Globus pallidus (tissue), 1 donor: ENCODE measurements at regions not wholly inside any gene's neighbourhood (a gene's known extent, or its start where the extent isn't known, plus 50 kb on each side); places are given as distances from the start of the nearest gene placed in this dataset.
A peak's percentile ranks its signal among the peaks of the same experiment; 100 is the strongest.

ENCODE experiments used
- DNase-seq: peaks from one replicate; pipeline ENCODE4 v3.0.0-alpha.2; 2015; ENCODE audit warnings: low spot score

GRCh38 chr15:35725353-35725752, 179.4 kb upstream of the DPH6 start:
- DNase-seq = no peak

GRCh38 chr15:35727627-35728026, 181.7 kb upstream of the DPH6 start:
- no peak for DNase-seq

- no peak for DNase-seq
These were observed 182.4 kb upstream of the DPH6 start for GRCh38 chr15:35728219-35728940.

DNA sequence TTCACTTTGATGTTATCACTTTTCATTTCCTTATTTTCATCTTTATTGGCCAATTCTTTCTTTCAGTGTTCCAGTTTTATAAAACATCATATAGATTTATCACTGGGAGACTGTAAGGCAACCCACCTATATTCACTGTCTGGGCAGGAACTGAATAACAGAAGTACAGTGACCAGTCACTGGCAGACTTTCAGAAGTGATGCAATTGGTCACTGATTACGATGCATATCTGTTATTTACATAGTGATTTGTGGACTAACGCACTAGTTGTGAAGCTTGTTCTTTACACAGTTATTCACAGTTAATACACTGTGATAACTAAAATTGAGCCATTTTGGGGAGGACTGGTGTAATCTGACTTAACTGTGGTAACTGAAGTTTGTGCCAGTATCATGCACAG, 190.2 kb upstream of the DPH6 start:
- no peak for DNase-seq

GRCh38 chr15:35737441-35737840, 191.5 kb upstream of the DPH6 start:
- no peak for DNase-seq

- DNase-seq = no peak
These were observed 192.4 kb upstream of the DPH6 start for GRCh38 chr15:35738370-35738769.

- DNase-seq = no peak
These were observed 194.8 kb upstream of the DPH6 start for GRCh38 chr15:35740761-35741160.

DNA sequence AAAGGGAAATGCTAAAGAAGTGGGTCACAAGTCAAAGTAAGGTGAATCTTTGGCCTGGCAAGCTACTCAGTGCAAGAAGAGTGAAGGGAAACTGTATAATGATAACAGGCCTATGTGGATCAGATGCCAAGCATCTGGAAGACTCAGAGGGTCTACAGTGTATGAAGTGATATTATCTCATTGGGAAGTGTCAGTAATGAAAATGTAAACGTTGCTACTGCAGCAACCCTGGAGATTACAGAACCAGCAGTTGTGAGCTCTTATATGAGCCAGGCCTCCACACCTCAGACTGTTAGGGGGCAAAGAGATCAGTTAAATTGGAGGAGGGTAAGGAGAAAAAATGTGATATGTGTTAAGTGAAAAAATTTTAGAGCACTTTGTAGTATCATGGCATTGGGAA, 195.4 kb upstream of the DPH6 start:
- no peak for DNase-seq

GRCh38 chr15:35741881-35742280, 195.9 kb upstream of the DPH6 start:
- no peak for DNase-seq

DNA sequence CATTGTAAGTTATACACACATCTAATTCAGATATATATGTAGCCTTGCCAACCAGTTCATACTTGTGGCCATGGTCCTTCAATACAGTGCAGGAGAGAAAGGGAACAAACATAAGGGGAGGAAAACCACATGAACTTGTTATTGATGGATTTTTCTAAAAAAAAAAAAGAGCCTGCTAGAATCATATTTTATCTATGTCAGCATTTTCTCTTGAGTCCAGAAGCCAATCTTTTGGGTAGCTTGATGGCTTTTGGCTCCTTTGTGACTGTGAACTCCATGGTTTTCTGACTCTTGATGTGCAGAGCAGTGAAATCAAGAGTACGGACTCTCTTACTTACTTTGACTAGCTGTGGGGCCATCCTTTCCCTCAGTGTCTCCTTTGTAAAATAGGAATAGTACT, 197.4 kb upstream of the DPH6 start:
- DNase-seq = no peak

GRCh38 chr15:35746121-35746520, 200.2 kb upstream of the DPH6 start:
- DNase-seq = no peak

GRCh38 chr15:35748105-35748504, 202.1 kb upstream of the DPH6 start:
- no peak for DNase-seq

DNA sequence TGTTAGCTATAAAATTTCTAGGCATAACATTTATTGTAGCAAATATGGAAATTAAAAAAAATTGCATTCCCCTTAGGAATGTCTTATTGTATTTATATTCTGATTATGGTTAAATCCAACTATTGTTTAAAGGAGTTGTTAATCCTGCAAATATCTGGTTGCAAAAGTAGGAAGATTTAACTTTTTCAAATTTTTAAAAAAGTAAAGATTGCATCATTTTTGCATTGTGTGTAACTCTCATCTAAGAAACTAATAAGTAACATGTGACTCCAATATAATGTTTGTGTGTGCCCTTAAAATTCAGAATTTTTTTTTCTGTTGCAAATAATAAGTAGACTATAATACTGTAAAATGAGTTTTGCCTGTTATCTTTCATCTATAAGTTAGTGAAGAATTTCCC, 204.1 kb upstream of the DPH6 start:
- no peak for DNase-seq

DNA sequence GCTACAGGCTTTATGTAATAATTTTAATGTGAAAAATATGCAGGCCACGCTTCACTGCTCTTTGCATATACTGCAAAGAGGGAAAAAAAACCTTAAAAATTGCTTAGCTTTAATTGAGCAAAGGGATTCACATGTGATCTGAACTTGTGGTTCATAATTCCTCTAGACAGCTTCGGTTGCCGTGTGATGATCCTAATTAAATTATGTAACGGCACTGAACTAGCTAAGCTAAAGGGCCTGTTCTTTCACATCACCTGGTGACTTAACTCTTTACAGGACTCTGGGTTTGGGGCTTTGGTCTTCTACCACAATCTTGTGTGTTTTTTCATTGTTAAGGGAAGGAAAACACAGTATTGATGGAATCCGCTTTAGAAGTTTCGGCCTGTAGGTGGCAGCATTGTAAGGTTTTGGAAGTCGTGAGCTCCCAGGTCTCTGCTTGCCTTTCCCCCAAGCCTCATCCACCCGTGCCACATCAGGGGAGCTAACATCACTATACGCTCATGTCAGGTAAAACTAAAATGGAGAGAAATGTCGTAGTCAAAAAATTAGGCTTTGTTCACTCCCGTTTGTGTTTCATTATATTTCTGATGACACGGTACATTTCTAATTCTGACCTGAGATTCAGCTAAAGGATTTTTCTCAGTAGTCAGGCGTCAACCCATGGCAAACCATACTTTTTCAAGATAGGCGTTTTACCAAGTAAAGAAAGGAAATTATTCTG, 205.6 kb upstream of the DPH6 start:
- peak; percentile 85 for DNase-seq

DNA sequence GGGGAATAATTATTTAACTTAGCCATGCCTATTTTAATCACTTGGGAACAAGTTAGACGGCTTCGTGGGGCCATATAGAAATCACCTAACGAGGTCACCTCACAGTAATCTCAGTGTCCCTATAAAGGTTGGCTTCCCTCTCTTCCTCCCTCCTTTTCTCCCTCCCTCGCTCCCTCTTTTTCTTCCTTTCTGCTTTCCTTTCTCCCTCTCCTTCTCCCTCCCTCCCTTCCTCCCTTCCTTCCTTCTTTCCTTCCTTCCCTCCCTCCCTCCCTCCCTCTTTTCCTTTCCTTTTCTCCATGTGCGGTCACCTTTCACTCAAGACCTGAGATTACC, 206.1 kb upstream of the DPH6 start:
- DNase-seq = no peak

DNA sequence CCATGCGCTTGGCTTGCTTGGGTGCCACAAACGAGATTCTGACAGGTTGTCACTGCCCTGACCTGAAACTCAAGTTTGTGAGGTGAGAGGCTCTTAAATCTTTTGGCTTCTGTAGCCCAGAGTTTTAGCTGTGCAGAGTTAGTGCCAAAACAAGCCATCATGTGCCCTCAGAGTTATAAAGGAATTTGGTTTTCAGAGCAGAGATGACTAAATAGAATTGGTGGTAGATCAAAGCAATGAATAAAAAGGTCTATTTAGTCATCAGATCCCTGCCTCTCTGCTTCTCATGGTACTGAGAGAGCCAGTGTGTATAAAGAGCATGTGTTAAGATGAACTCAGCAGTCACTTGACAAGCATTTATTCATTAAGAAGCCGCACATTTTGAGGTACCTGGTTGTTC, 207.5 kb upstream of the DPH6 start:
- DNase-seq = peak; percentile 22

DNA sequence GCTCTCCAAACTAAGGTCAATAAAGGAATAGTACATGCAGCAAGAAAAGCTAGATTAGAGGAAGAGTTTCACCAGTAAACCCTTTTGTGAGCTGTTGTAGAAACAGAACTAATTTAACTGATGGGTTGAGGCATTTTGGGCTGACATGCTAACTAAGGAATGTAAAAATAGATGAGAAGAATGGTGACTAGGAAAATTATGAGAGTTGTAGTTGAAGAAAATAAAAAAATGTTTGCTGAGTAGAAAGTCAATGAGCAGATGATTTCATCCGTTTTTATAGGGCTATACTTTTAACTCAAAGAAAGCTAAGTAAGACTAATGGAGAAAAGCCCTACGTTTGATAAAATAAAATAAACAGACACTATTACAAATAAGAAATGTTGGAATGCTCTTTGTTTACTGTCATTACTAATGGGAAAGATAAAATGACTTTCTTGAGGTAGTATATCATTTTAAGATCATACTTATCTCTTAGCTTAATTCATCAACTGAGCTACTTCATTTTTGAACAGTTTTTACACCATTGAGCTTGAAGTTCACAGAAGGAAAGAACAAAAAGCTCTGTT, 209.4 kb upstream of the DPH6 start:
- DNase-seq = no peak

- DNase-seq = no peak
These were observed 210.7 kb upstream of the DPH6 start for GRCh38 chr15:35756623-35757022.

- DNase-seq = no peak
These were observed 211.4 kb upstream of the DPH6 start for GRCh38 chr15:35757361-35757760.

GRCh38 chr15:35757765-35758164, 211.8 kb upstream of the DPH6 start:
- no peak for DNase-seq

DNA sequence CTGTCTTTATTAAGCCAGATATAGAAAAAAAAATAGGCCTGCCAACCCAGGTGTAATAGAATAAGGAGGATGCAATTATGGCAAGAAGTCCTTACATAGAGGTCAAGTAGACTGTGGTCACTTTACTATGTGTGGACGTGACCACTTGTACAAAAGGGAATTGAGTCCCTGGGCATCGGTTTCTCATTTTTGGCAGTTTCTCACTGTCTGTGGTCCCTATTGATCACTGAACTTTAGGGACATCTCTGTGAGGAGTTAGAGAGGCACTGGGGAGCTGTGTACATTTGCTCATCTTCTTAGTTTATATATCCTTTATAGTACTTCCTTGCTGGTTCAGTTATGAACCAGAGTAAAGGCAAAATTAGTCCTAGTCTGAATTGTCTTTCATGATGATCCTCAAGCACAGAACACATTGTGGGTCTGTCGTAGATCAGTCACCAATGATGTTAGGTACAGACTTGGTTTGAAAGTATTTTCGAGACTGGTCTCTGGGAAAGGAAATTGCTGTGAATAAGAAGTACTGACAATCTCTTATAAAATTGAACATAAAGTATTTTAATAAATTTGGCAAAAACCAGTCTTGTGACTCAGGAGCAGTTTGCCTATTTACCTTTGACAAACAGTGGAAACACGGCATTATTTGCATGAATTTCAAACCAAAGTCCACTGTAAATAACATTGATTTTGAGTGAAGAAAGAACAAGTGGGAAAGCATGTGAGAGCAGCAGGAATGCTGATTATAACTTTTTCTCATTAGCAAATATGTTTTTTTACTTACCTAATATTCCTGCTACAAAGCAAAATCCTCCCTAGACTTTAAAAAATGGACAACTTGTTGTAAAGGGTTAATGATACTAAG, 218.9 kb upstream of the DPH6 start:
- DNase-seq = no peak

GRCh38 chr15:35768949-35769348, 223.0 kb upstream of the DPH6 start:
- DNase-seq = no peak

GRCh38 chr15:35769656-35770055, 223.7 kb upstream of the DPH6 start:
- no peak for DNase-seq
